Neuron (in vitro differentiated cells): ENCODE measurements at regions not wholly inside any gene's neighbourhood (a gene's known extent, or its start where the extent isn't known, plus 50 kb on each side); places are given as distances from the start of the nearest gene placed in this dataset.
"Not testable (repeated sequence)": the region's sequence is repeated elsewhere in the genome, so short reads cannot be mapped to it uniquely, and the experiment has no call there.

Experiments
- H2AFZ ChIP-seq: one replicate; pipeline ENCODE4 v1.6.1; 2013; ENCODE audit warnings: low read depth, mild to moderate bottlenecking, inconsistent platforms, low read length, moderate library complexity
- H3K27me3 ChIP-seq: one replicate; pipeline ENCODE4 v1.6.1; 2013; ENCODE audit warnings: low read length; ENCODE audit not compliant: insufficient read depth
- H3K36me3 ChIP-seq: one replicate; pipeline ENCODE4 v1.6.1; 2013; ENCODE audit warnings: low read length; ENCODE audit not compliant: insufficient read depth
- H3K4me1 ChIP-seq: one replicate; pipeline ENCODE4 v1.6.1; 2013; ENCODE audit warnings: low read length; ENCODE audit not compliant: insufficient read depth
- H3K4me3 ChIP-seq: 2 replicates; pipeline ENCODE4 v1.5.1; 2013; ENCODE audit warnings: mild to moderate bottlenecking, low read length, moderate library complexity
- H3K9me3 ChIP-seq: one replicate; pipeline ENCODE4 v1.6.1; 2013; ENCODE audit warnings: low read length

- Histone ChIP-seq H3K4me3 (no peak overlapping the region), H3K4me1 (no peaks in the 10 kb centered on the region), H3K9me3 (no peaks in the 10 kb centered on the region), H2AFZ (no peak overlapping the region), H3K36me3 (no peaks in the 10 kb centered on the region), H3K27me3 (no peaks in the 10 kb centered on the region)
Observed at GRCh38 chr16:63684149-63685101, 1437.4 kb downstream of the CDH11 start.

GRCh38 chr16:63682844-63683243 is 1439.0 kb downstream of the CDH11 start:
- H3K4me3 ChIP-seq: no peak overlapping the region
- no peak overlapping the region for H2AFZ ChIP-seq
- no peaks in the 10 kb centered on the region for H3K4me1 ChIP-seq
- H3K9me3 ChIP-seq: no peaks in the 10 kb centered on the region
- no peaks in the 10 kb centered on the region for H3K27me3 ChIP-seq
- H3K36me3 ChIP-seq: no peaks in the 10 kb centered on the region

- no peaks in the 10 kb centered on the region for H3K4me1 ChIP-seq
- H2AFZ ChIP-seq: no peak overlapping the region
- no peaks in the 10 kb centered on the region for H3K36me3 ChIP-seq
- no peaks in the 10 kb centered on the region for H3K9me3 ChIP-seq
- no peaks in the 10 kb centered on the region for H3K27me3 ChIP-seq
- H3K4me3 ChIP-seq: no peak overlapping the region
Observed at GRCh38 chr16:63672493-63672892, 1449.4 kb downstream of the CDH11 start.

GRCh38 chr16:63663155-63663554 is 1458.7 kb downstream of the CDH11 start:
- Histone ChIP-seq H3K27me3 (no peaks in the 10 kb centered on the region), H2AFZ (no peak overlapping the region), H3K9me3 (no peaks in the 10 kb centered on the region)

GRCh38 chr16:63655846-63656245 is 1466.0 kb downstream of the CDH11 start:
- H3K4me1 ChIP-seq: peaks cover 5% of the 10 kb centered on the region
- no peaks in the 10 kb centered on the region for H3K9me3 ChIP-seq
- no peaks in the 10 kb centered on the region for H3K27me3 ChIP-seq
- H2AFZ ChIP-seq: no peak overlapping the region
- no peak overlapping the region for H3K4me3 ChIP-seq
- no peaks in the 10 kb centered on the region for H3K36me3 ChIP-seq

More at GRCh38 chr16:63663155-63663554, 1458.7 kb downstream of the CDH11 start:
- no peaks in the 10 kb centered on the region for H3K36me3 ChIP-seq
- H3K4me1 ChIP-seq: no peaks in the 10 kb centered on the region
- no peak overlapping the region for H3K4me3 ChIP-seq

- Histone ChIP-seq H3K4me1 (peaks cover 5% of the 10 kb centered on the region), H3K9me3 (no peaks in the 10 kb centered on the region), H3K4me3 (no peak overlapping the region)
Observed at GRCh38 chr16:63653044-63653839, 1468.6 kb downstream of the CDH11 start.

GRCh38 chr16:63652091-63652490 is 1469.8 kb downstream of the CDH11 start:
- Histone ChIP-seq H3K36me3 (no peaks in the 10 kb centered on the region), H3K4me1 (peaks cover 5% of the 10 kb centered on the region), H2AFZ (no peak overlapping the region), H3K4me3 (no peak overlapping the region), H3K9me3 (no peaks in the 10 kb centered on the region), H3K27me3 (no peaks in the 10 kb centered on the region)

More at GRCh38 chr16:63653044-63653839, 1468.6 kb downstream of the CDH11 start:
- Histone ChIP-seq H2AFZ (no peak overlapping the region), H3K27me3 (no peaks in the 10 kb centered on the region), H3K36me3 (no peaks in the 10 kb centered on the region)

DNA sequence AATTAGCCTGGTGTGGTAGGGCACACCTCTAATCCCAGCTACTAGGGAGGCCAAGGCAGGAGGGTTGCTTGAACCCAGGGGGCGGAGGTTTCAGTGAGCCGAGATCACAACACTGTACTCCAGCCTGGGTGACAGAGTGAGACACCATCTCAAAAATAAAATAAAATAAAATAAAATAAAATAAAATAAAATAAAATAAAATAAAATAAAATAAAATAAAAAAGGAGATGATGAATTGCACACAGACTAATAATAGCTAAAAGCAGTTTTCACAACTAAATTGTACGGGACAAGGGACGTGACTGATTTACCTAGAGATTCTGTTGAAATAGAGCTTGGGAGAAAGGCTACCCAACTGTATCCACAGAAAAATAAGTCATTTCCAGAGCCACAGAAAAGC is 1471.3 kb downstream of the CDH11 start:
- Histone ChIP-seq H2AFZ (no peak overlapping the region), H3K27me3 (no peaks in the 10 kb centered on the region), H3K9me3 (no peaks in the 10 kb centered on the region), H3K4me3 (no peak overlapping the region), H3K4me1 (peaks cover 2% of the 10 kb centered on the region), H3K36me3 (no peaks in the 10 kb centered on the region)

GRCh38 chr16:63633706-63634445 is 1488.0 kb downstream of the CDH11 start:
- H3K36me3 ChIP-seq, H3K4me1 ChIP-seq, H2AFZ ChIP-seq, H3K27me3 ChIP-seq, H3K4me3 ChIP-seq, H3K9me3 ChIP-seq: not testable (repeated sequence)

DNA sequence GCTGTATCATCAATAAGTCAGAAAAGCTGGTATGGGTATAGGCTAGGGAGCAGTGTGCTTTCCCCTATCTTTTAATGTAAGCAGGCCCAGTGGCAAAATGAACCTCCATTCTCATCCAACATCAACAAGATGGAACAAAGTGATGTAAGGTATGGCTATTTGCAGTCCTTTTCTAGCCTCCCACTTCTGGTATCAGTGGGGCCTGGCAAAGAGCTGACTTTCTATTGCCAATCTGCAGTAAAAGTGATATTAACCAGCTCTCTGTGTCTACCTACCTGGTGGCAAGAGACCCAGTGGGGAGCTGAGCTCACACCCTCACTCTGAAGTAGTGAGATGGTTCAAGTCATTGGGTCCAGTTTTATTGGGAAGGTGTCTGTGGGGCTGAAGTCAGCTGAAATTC is 1492.6 kb downstream of the CDH11 start:
- Histone ChIP-seq H2AFZ (no peak overlapping the region), H3K36me3 (no peaks in the 10 kb centered on the region), H3K9me3 (no peaks in the 10 kb centered on the region), H3K27me3 (no peaks in the 10 kb centered on the region), H3K4me1 (no peaks in the 10 kb centered on the region), H3K4me3 (no peak overlapping the region)

DNA sequence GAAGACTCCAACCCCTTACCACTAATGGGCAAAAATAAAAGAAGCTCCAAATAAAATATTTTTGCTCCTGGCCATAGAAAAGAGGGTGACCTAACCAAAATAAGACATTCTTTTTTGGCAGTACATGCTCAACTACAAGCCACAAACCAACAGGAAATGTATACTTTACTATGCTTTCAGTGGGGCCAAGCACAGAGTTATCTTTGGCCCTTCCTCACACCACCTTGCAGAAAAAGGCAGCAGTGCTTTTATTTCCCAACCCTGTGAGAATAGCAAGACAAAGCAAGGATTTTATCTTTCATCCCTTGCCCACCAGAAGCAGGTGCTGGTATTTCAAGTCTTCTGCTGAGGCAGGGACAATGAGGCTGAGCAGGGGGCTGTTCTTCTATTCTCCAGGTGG is 1493.1 kb downstream of the CDH11 start:
- Histone ChIP-seq H3K27me3 (no peaks in the 10 kb centered on the region), H2AFZ (no peak overlapping the region), H3K36me3 (no peaks in the 10 kb centered on the region), H3K4me1 (no peaks in the 10 kb centered on the region), H3K9me3 (no peaks in the 10 kb centered on the region), H3K4me3 (no peak overlapping the region)

- Histone ChIP-seq H3K36me3 (no peaks in the 10 kb centered on the region), H3K4me1 (no peaks in the 10 kb centered on the region), H2AFZ (no peak overlapping the region), H3K27me3 (no peaks in the 10 kb centered on the region), H3K9me3 (no peaks in the 10 kb centered on the region), H3K4me3 (no peak overlapping the region)
Observed at GRCh38 chr16:63625126-63625525, 1496.7 kb downstream of the CDH11 start.
